ENCODE measurements at regions not wholly inside any gene's neighbourhood (a gene's known extent, or its start where the extent isn't known, plus 50 kb on each side); places are given as distances from the start of the nearest gene placed in this dataset.

DNA sequence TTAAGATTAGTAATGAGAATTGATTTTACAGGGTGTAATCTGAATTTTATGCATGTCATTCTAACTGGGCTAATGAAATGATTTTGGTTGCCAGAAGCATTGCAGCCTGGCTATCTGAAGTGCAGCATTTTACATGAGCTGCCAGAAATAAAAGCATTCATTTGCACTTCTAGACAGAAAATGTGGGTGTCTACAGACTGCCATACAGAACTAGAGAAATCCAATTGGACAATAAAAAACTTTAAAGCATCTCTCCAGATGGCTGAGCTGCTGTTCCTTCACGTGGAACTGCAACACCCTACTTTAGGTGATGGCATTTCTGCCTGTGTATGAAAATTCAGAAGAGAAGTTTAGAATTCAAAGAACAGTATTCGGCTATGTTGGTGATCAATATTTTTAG, 450.1 kb upstream of the SLITRK1 start:
- Mint-ChIP-seq H3K27ac (no peak overlapping the region), H3K4me3 (no peak overlapping the region), H3K4me1 (no peaks in the 10 kb centered on the region), H3K27me3 (no peaks in the 10 kb centered on the region), H3K9me3 (ENCODE audit: insufficient read depth) (peaks cover 3% of the 10 kb centered on the region)
- Histone ChIP-seq H3K27ac (ENCODE audit: low read length in 2 of 2) (no peak overlapping the region), H3K27me3 (replicated peaks in 1 of 4; ENCODE audit: control extremely low read depth in 1 of 4, control insufficient read depth in 3 of 4, insufficient read depth in 4 of 4, low read length in 3 of 4) (no peaks in the 10 kb centered on the region), H3K4me3 (ENCODE audit: control extremely low read depth in 1 of 5, extremely low read depth in 1 of 5, insufficient read depth in 1 of 5, low read depth in 2 of 5, low read length in 4 of 5) (no peak overlapping the region), H4K20me1 (ENCODE audit: control insufficient read depth, insufficient read depth, low read length, poor library complexity, severe bottlenecking) (no peaks in the 10 kb centered on the region), H3K79me2 (ENCODE audit: control insufficient read depth, insufficient read depth, low read length) (no peaks in the 10 kb centered on the region), H3K36me3 (replicated peaks in 1 of 2; ENCODE audit: control extremely low read depth in 1 of 2, control insufficient read depth in 1 of 2, extremely low read depth in 1 of 2, insufficient read depth in 2 of 2, low read length in 1 of 2) (no peaks in the 10 kb centered on the region), H3K9me3 (ENCODE audit: control extremely low read depth in 1 of 3, control insufficient read depth in 2 of 3, insufficient read depth in 1 of 3, low read length in 2 of 3) (no peaks in the 10 kb centered on the region), H3K4me1 (ENCODE audit: control insufficient read depth in 2 of 2, insufficient read depth in 2 of 2, low read length in 2 of 2) (no peaks in the 10 kb centered on the region), H2AFZ (ENCODE audit: insufficient read depth, low read depth, low read length, poor library complexity, severe bottlenecking) (no peak overlapping the region), H3K9ac (ENCODE audit: low read length) (no peak overlapping the region), H3K4me2 (replicated peaks; ENCODE audit: low read depth, low read length, poor library complexity, severe bottlenecking) (no peak overlapping the region)
- DNase-seq (no peak), ATAC-seq (ENCODE audit: low read depth) (no peak)
- intact Hi-C loops (cut with micrococcal nuclease), result no loop called here
- no CpG with 5 or more reads among the region's 2 CpGs for WGBS (ENCODE audit: insufficient coverage)
- ChIA-PET CTCF (no interaction called here), POLR2A (no interaction called here)
- TF ChIP-seq, protein P1, sequence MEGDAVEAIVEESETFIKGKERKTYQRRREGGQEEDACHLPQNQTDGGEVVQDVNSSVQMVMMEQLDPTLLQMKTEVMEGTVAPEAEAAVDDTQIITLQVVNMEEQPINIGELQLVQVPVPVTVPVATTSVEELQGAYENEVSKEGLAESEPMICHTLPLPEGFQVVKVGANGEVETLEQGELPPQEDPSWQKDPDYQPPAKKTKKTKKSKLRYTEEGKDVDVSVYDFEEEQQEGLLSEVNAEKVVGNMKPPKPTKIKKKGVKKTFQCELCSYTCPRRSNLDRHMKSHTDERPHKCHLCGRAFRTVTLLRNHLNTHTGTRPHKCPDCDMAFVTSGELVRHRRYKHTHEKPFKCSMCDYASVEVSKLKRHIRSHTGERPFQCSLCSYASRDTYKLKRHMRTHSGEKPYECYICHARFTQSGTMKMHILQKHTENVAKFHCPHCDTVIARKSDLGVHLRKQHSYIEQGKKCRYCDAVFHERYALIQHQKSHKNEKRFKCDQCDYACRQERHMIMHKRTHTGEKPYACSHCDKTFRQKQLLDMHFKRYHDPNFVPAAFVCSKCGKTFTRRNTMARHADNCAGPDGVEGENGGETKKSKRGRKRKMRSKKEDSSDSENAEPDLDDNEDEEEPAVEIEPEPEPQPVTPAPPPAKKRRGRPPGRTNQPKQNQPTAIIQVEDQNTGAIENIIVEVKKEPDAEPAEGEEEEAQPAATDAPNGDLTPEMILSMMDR (IDR thresholded peaks at IDR 0.05), result no peak
- no peak for TF ChIP-seq EZH2 (IDR thresholded peaks at IDR 0.05; ENCODE audit: borderline replicate concordance, insufficient read depth, low read depth, low read length, poor library complexity, severe bottlenecking)

DNA sequence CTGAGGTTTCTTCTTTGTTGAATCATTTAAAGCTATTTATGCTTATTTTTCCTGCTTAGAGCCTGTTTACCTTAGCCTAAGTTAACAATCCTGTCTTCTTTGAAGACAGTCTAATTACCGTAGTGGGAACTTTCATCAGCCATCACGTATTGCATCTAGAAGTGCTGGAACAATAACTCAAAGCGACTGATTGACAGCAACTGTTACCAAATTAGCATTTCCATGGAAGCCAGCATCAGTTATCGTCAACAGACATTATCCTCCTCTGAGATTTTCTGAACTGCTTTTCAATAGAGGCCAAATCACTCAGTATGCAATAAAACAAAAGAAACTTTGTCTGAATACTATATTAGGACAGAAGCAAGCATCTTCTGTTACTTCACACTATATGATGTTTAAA, 433.3 kb upstream of the SLITRK1 start:
- 89% methylated on average over 3 of the region's 4 CpGs for WGBS (ENCODE audit: insufficient coverage)
- ATAC-seq (ENCODE audit: low read depth), result no peak
- H3K36me3 ChIP-seq (replicated peaks in 1 of 2; ENCODE audit: control extremely low read depth in 1 of 2, control insufficient read depth in 1 of 2, extremely low read depth in 1 of 2, insufficient read depth in 2 of 2, low read length in 1 of 2), result no peaks in the 10 kb centered on the region
- H2AFZ ChIP-seq (ENCODE audit: insufficient read depth, low read depth, low read length, poor library complexity, severe bottlenecking), result no peak overlapping the region
- H3K4me3 Mint-ChIP-seq, result no peak overlapping the region
- H3K27me3 Mint-ChIP-seq, result no peaks in the 10 kb centered on the region
- H3K27ac ChIP-seq (ENCODE audit: low read length in 2 of 2), result no peak overlapping the region
- no peak overlapping the region for H3K4me3 ChIP-seq (ENCODE audit: control extremely low read depth in 1 of 5, extremely low read depth in 1 of 5, insufficient read depth in 1 of 5, low read depth in 2 of 5, low read length in 4 of 5)
- no peaks in the 10 kb centered on the region for H4K20me1 ChIP-seq (ENCODE audit: control insufficient read depth, insufficient read depth, low read length, poor library complexity, severe bottlenecking)
- H3K4me1 Mint-ChIP-seq, result no peaks in the 10 kb centered on the region
- H3K9ac ChIP-seq (ENCODE audit: low read length), result no peak overlapping the region
- POLR2A ChIA-PET, result no interaction called here
- H3K4me1 ChIP-seq (ENCODE audit: control insufficient read depth in 2 of 2, insufficient read depth in 2 of 2, low read length in 2 of 2), result no peaks in the 10 kb centered on the region
- no peaks in the 10 kb centered on the region for H3K79me2 ChIP-seq (ENCODE audit: control insufficient read depth, insufficient read depth, low read length)
- DNase-seq, result no peak
- peaks cover 7% of the 10 kb centered on the region for H3K9me3 Mint-ChIP-seq (ENCODE audit: insufficient read depth)
- intact Hi-C loops (cut with micrococcal nuclease), result no loop called here
- no peak overlapping the region for H3K4me2 ChIP-seq (replicated peaks; ENCODE audit: low read depth, low read length, poor library complexity, severe bottlenecking)
- no peaks in the 10 kb centered on the region for H3K27me3 ChIP-seq (replicated peaks in 1 of 4; ENCODE audit: control extremely low read depth in 1 of 4, control insufficient read depth in 3 of 4, insufficient read depth in 4 of 4, low read length in 3 of 4)
- H3K27ac Mint-ChIP-seq, result no peak overlapping the region
- H3K9me3 ChIP-seq (ENCODE audit: control extremely low read depth in 1 of 3, control insufficient read depth in 2 of 3, insufficient read depth in 1 of 3, low read length in 2 of 3), result no peaks in the 10 kb centered on the region
- CTCF ChIA-PET, result no interaction called here
- no peak for TF ChIP-seq EZH2 (IDR thresholded peaks at IDR 0.05; ENCODE audit: borderline replicate concordance, insufficient read depth, low read depth, low read length, poor library complexity, severe bottlenecking)
- TF ChIP-seq, protein P1 (IDR thresholded peaks at IDR 0.05), result no peak

Measured in B cell (primary cell).